Globus pallidus (tissue), 1 donor: ENCODE measurements at regions not wholly inside any gene's neighbourhood (a gene's known extent, or its start where the extent isn't known, plus 50 kb on each side); places are given as distances from the start of the nearest gene placed in this dataset.

Experiments used
- DNase-seq: peaks from one replicate; pipeline ENCODE4 v3.0.0-alpha.2; 2015; ENCODE audit warnings: low spot score

DNA sequence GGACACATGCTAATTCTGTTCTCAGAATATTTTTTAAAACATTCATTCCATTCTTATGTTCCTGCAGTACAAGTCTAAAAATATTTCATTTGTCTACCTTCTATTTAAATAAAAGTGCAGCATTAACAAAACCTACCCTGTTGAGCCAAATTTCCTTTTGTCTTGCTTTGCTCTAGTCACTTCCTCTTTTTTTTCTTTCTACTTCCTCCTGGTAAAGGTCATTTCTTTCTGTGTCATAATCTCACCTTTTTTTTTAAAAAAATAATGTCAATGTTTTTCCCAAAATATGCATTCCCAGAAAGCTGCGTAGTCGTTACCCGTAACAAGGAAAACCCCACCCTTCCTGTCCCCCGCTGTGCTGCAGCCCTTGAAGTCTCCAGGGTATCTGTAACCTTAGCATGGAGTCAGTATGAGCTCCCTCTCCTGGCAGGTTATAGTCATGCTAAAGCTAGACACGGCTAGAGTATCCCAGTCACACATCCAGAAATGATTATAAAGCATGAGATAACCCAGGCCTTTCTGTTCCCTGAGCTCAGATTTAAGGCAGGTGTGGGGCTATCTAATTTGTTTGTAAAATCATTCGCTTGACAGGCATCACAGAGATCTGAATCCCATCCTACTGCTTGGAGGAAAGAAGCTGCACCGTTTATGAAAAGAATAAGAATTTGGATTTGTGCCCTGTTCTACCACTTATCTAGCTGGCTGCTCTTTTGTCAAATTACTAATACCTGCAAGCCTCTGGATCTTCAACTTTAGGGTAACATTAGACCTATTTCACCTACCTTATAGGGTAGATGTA lies 51.1 kb upstream of the EED start:
- peak; percentile 87 for DNase-seq

DNA sequence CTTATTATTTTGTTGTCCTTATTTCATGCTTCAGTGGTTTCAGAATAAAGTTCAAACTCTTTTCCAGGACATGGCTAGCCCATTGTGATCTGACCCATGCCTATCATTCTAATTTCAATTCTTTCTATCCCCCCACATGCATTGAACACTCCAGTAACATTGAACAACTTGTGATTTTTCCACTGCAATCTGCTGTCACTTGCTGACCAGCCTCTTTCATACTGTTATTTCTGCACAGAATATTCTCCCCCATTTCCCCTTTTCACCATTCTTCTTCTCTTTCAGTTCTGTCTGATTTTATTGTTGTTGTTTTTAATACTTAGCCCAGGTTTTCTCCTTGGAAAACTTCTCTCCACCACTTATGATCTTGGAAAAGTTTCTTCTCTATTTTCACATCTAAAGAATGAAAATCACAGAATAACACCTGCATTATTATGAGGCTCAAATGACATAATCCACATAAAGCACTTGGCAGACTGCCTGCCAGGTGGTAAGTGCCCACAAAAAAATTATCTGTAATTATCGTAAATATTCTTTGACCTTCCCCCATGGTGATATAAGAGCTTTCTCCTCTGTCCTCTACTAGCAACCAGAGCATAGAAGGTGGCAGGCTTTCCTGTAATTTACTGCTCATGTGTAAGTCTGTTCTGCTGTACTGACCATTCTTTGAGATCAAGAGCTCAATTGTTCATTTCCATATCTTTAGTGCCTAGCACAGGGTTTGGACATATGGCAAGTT lies 51.9 kb upstream of the EED start:
- DNase-seq, result no peak

DNA sequence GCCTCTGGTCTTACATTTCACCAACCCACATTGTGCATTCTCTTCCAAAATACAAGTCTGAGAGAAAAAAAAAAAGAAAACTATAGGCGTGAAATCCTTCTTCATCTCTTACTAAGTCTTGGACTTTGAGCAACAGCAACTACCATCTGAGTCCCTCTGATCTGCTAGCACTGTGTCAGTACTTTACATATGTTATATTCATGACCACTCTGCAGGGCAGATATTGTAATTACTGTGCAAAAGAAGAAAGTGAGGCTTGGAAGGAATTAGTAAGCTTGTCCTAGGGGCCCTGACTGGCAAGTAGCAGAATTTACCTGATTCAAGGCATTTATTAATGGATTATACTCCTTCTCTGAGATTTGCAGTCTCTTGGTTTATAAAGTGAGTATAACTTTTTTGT lies 52.7 kb upstream of the EED start:
- DNase-seq, result no peak

DNA sequence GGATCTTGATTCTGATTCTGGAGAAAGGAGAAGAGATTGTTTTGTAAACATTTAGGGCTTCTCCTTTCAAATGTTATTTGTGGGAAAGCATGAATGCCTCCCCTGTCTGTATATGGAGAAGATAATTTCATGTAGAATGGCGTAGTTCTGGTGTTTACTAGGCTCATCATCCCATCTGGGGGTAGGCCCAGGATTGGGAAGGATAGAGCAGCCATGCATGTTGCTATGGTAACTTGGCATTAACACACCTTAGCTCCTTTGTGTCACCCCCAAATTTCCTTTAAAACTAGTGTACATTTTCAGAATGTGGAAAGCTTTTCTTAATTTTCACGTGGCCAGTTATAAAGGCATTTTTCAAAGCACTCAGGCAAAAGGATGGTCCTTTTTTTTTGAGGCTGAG lies 57.5 kb upstream of the EED start:
- no peak for DNase-seq

DNA sequence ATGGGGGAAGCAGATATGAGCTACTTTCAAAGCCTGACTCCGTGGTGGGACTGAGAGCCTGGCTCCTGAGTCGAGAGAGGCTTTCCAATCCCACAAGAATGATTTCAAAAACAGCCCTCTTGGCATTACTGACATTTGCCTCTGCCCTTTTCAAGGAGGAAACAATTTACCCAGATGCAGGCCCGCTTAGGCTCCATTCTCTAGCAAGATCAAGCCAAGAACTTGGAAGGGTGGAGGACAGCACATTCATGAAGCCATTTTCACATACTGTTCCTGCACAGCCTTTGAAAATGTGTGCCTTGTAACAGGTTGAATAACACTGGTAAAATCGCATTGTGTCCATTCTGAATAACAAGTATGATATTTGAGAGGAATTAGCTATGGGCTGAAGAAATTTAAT lies 58.2 kb upstream of the EED start:
- no peak for DNase-seq

DNA sequence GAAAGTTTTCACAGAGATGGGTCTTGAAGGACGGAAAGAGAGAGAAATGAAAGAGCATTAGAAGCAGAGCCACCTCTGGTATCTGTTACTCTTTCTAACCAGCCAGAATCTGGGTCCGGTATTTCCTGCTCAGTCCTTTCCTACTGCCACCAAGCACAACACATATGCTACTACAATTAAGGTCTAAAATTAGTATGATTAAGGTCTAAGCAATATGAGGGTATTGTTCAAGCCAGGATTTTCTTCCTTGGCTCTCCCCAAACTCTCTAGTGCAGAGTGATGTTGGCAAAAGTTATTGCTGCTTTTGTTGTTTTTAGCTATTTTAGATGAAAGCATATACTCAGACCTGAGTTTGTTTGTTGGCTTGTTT lies 59.2 kb upstream of the EED start:
- no peak for DNase-seq

DNA sequence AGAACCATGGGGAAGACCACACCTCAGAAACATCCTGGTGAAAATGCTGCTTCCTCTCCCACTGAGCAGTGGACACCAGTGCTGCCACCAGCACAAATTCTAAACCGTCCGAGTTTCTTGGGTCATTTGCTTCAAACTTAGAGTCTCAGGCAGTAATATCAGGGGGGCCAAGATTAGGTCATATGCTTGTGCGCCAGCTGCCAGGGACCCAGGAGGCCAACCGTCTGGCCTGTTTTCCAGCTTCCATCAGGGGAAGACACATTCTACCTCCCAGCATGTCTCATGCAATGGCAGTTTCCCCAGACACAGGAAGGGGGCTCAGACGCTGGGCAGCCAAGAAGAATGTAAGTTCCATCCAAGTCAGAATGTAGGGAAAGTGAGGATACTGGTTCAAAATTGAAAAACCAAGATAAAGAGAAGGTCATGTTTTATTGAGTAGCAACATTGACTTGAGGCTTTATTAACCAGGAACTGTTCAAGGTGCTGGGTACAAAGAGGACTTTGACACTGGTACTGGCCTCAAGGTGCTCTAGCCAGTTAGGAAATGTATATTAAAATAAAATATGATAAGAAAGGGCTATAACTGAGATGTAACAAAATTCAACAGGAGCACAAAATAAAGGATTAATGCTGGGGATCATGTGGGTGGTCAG lies 59.7 kb upstream of the EED start:
- no peak for DNase-seq

DNA sequence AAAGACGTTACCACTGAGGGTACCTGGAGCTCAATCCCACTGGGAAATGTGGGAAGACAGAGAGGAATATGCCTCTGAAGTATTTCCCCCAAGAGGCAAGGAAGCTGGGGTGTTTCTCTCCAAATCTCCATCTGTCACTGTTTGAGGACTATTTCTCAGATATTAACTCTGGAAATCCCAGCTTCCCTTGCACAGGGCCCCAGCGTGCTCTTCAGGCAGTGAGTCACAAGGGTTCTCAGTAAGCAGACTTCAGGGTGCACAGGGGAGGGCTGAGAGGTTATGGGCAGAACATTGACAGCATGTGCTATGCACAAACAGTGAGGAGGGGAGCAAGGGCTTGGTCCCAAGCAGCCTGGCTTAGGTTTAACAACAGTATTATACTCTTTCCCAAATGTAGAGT lies 60.9 kb upstream of the EED start:
- no peak for DNase-seq

DNA sequence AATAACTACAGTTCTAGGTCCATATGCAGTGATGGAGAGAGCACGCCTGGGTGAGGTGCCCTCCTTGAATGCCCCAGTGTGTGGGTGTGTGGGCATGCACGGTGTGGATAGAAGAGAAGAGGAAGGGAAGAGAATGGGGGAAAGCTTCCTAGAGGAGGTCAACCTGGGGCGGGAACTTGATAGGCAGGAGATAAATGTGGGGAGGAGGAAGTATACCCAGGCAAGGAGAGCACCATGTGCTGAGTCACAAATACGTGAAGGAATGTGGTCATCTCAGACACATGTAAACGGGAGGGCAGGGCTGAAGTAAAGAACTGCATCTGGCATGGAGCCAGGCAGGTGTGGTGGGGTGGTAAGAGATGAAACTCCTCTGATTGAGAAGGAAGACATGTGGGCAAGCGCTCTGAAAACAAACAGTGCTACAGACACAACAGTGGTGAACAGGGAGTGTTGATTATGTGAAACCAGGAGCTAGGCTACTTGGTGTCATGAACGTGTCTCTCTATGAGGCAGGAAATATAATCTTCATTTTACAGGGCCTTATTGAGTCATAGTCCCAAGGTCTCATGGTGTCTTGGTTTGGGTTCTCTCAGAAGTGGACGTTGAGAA lies 61.5 kb upstream of the EED start:
- no peak for DNase-seq

DNA sequence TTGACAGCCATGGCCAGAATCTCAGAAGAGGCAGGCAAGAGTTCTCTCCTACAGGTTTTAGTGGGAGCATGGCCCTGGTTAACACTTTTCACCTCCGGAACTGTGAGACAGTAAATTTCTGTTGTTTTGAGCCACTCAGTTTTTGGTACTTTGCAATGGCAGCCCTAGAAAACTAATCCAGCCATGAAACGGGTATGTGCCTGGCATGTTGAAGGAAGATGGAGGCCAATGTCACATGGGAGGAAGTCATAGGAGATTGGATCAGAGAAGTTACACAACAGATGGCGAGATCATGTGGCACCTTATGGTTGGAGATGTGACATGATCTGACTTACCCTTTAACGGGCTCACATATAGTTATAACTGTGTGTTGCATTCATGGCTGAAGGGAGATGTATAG lies 63.2 kb upstream of the EED start:
- DNase-seq, result no peak

DNA sequence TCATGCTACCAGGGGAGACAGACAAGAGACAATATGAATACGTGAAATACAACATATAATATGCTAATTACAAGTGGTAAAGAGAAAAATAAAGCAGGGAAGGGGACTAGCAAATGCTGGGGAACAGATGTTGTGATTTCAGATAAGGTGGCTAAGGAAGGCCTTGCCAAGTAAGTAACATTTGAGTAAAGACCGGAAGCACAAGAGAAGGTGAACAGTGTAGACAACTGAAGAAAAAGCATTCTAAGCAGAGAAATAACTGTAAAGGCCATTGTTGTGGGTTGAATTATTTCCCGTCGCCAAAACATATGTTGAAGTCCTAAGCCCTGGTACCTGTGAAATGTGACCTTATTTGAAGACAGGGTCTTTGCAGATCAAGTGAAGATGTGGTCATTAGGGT lies 63.7 kb upstream of the EED start:
- no peak for DNase-seq

DNA sequence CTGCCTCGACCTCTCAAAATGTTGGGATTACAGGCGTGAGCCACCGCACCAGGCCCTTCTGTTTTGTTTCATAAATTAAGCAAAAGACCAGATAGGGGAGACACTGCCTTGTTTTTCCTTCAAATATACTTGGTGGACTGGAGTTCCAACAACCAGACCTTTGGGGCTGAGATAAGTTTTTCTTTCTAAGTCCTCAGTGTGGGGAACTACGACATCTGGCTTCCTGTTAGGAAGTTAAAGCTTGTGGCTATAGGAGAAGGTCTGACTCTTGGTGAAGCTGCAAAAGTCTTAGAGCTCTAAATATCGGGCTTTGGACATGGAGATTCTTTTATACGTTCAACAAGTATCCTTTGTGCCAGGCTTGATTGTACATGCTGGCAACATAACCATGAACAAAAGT lies 64.1 kb upstream of the EED start:
- DNase-seq, result no peak

DNA sequence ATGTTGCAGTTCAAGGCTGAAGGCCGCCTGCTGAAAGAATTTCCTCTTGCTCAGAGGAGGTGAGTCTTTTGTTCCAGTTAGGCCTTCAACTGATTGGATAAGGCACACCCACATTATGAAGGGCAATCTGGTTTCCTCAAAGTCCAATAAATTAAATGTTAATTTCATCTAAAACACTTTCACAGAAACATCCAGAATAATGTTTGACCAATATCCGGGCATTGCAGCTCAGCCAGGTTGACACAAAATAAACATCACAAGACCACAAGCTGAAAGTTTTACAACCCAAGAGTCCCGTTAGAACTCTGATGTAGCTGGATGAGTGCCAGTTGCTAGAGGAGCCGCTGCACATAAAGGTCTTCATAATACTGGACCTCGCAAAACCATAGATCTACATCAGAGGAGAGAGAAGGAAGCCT lies 64.9 kb upstream of the EED start:
- no peak for DNase-seq

DNA sequence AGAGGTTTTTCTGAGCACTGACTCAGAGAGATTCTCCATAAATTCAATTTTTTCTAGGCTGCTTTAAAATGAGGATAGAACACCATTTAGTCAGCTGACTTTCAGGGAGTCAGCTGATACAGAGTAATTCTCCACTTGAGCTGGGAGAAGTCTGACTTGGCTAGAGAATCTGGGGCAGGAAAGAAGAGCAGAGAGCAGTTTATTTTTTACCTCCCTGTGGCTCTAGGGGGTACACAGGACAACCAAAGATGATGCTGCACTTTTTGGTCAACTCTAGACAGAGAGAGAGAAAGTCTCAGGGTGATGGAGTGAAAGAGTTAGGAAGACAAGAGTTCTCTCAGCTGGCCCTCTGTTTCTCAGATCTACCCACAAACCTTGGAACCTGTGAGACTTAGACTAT lies 67.3 kb upstream of the EED start:
- DNase-seq, result no peak

DNA sequence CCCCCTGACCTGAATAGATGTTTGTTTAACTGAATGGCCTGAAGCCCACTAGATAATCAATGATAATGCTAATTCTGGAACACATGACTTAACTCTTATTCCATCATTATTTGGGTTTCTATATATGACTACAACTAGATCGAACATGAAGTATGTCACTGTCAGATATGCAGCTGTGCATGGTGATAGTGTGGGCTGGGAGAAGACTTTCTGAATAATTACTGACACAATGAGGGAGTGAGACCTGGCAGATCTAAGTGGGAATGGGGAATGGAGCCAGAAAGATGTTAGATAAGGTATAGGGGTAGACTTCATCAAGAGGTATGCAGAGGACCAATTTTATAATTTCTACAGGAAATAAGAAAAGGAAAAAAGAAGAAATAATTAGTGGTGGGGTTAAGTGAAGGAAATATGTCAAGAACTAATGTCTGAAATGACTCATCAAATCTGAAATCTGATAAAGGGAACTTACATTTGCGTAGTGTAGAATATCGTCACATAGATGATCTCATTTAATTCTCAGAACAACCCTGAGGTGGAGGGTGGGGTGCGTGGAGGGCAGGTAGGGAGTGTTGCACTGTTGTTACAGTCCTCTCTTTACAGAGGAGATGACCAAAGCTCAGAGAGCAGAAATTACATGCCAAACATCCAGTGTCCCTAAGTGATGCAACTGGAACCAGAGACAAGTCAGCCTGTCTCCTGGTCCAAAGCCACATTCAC lies 68.2 kb upstream of the EED start:
- no peak for DNase-seq

DNA sequence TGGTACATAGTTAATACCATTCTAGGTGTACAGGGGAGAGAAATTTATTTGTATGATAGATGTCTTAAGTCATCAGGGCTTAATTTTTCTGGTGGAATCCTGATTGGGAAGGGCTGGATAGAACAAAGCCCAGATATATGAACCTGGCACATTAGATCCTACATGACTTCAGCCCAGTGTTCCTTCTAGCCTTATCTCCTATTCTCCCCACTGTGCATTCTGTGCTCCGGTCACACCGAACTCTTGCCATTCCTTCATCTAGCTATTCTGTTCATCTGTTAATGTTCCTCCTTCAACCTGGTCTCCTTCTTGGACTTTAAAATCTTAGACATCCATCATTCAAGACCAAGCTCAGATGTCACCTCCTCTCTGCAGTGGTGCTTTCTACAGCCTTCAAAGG lies 68.9 kb upstream of the EED start:
- DNase-seq, result no peak

DNA sequence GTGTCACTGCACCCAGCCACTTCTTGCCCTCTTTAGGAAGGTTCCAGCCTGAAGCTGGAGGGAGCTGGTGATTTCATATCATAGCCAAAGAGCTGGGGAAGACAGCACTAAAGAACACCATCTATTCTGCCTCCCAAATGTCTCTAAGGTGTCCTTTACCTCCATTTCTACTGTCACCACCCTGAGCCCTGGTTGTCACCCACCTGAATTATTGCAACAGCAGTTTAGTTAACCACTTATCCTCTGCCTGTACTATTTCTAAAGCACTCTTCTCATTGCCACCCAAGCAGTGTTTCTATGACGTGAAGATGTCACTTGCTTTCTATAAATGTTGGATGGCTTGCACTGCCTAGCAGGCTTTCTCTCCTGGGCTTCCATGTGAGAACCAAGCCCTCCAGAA lies 69.4 kb upstream of the EED start:
- DNase-seq, result no peak

DNA sequence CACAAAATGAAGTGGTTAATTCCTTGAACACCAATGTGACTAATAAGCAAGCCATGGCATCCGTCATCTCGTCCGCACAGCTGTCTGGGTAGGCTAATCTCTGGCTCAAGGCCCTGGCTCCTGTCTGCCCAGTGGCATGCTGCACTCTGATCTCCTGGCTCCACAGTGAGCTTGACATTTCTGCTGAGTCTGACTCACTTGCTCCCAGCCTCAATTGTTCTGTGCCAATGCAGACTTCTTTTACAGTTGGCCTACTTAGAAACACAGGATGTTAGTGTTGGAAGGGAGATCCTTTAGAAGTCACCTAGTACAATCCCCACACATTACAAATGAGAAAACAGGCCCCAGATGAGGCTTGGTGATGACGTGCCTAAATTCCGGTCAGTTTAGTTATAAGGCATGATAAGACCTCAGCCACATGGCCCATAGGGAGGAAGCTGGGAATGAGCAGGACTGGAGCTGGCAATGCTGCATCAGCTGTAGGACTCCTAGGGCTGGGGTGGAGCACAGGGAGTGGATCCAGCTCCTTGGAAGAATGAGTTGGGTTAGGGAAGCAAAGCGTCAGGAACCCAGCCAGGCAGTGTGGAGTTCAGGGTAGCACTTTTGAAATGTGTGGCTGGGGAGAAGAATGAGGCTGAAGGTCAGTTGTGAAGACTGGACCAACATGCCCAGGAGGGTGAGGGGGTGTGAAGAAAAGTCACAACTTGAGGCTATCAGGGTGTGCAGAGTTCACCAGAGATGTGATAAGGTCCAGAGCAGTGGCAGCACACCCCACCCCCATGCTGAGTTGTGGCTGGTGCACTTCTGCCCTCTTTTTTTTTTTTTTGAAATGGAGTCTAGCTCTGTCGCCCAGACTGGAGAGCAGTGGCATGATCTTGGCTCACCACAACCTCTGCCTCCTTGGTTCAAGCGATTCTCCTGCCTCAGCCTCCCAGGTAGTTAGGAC lies 70.2 kb upstream of the EED start:
- DNase-seq, result peak; percentile 47

DNA sequence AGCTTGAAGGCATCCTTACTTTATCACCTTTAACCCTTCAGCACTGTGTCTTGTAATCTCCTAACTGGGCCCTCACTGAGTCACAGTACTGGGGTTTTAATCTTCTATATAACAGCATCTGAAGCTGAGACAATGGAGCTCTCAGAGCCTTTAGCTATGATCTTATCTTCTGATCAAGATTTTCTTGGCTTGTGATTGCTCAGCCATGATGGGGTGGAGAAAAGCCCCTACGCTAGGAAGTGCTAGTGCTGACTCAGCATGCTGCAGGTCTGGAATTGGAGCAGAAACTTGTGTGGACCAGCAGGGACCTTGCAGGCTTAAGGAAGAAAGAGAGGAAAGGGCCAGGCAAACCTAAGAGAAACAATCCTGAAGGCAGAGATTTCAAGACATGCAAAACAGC lies 71.7 kb upstream of the EED start:
- DNase-seq, result no peak

DNA sequence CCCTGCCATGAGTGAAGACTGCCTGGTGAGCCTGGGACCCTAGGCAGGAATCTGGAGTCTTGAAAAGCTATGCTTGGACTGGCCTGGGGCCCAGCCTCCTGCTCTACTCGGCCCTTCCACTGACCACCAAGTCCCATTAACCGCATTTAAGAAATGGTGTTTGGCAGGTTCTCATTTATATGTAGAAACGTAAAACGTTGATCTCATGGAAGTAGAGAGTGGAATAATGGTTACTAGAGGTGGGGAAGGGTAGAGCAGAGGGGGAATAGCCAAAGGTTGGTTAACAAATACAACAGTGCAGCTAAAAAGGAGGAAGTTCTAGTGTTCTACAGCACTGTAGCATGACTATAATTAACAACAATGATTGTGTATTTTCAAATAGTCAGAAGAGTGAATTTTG lies 72.9 kb upstream of the EED start:
- DNase-seq, result no peak

DNA sequence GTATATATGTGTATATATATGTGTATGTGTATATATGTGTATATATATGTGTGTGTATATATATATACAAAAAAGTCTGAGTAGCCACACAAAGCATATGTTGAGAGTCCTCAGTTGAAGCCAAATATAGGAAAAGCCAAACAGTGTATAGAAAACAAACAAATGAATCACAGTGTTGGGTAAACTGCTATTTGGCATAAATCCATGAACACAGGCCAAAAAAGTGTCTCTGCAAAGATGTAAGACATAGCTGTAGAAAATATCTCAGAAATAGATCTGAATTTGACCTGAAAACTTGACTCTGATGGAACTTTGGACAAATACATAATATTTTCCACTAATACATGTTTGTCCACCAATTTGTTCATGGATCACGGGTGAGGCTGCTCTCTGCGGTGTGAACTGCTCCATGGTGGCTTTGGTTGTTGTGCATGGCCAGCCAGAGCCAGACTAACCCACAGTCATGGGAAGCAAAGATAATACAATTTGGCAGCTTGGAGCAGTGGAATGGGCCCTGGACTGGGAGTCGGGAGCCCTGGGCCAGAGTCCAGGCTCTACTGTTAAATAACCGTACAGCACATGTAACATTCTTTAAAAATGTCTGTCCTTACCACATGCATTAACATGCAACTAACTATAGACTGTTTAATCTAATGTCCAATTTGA lies 76.9 kb upstream of the EED start:
- DNase-seq, result no peak
